NCI-H1436 (cell line): ENCODE measurements at regions not wholly inside any gene's neighbourhood (a gene's known extent, or its start where the extent isn't known, plus 50 kb on each side); places are given as distances from the start of the nearest gene placed in this dataset.

Experiments used
- DNase-seq: peaks from one replicate; lab custom pipeline; 2025; lab: John Stamatoyannopoulos, UW

DNA sequence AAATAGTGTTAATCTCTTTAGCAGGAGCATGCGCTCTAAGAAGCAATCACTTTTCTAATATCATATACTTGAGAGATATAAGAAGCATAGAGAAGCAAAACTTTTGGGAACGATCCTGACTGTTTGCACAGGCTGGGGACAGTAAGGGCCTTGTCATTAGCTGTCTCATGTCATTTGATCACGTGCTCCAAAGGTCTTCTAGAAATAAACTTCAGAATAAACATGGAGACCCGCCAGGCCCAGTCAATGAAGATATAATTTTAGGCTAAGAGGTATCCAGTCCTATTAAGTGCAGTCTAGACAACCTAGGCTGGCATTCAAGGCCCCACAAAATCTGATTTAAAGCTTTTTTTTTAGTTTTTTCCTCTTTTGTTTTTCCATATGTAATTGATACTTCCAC, 111.0 kb upstream of the APC start:
- no peak for DNase-seq

DNA sequence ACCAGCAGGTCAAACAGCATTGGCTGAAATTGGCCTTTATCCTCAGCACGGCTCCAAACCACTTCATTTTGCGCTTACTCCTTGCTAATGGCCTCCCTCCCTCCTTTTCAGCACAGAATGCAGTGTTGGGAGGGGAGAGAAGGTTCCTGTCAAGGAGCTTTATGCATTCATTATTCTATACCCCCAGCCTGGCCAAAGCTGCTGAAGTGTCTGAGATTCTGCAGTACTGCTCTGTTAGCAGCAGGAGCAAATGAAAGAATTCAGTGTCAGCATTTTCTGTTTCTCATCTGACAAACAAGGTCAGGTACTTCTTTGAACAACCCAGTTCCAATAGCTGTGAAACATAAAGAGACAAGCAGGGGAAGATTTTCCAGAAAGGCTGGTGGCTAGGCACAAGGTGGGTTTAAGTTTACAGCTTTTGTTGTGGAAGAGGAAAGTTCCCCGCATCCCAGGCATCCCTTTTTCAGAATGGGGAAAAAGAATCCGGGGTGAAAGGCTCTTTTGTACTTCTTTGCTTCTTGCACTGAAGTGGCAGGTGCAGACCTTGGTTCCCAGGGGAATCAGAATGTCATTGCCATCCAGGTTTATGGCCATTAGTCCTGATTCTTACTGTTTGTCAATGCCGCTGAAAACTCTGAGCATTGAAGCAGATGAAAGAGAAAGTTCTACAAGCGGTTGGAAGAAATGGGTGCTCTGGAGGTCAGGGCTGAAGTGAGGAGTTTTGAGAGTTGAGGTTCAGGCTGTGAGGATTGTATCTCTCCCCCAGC, 109.3 kb upstream of the APC start:
- peak; percentile 73 for DNase-seq

DNA sequence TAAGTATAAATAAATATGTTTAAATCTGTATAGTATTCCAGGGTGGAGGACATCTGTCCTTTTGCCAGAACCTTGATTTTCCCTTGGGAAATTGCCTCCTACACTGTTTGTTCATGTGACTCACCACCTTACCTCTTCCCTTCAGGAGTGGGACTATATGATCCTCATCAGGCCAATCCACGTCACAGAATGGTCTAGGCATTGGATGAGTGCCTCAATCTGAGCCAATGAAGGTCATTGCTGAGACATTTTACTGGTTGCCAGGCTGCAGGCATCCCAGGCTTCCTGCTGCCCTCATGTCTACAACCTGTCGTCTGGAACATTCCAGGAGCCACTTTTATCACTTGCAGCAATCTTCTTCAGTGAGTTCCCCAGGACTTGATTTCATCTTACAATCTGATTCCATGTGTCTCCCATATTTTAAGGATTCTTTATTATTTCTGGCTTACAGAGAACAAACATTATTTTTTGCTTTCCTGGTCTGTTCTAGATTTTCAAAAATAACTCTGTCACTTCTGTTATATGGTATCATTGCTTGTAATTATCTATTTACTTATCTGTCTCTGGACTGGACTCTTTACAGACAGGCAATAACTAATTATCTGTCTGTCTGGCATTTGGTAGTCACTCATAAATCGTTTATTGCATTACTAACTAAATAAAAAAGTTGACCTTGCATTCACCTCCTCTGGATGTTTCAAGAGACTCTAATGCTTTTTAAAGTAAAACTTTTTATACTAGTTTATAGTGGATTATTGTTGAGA, 107.3 kb upstream of the APC start:
- no peak for DNase-seq

- DNase-seq = no peak
Observed at GRCh38 chr5:112634166-112634565, 103.5 kb upstream of the APC start.

GRCh38 chr5:112634796-112635195, 102.9 kb upstream of the APC start:
- no peak for DNase-seq

DNA sequence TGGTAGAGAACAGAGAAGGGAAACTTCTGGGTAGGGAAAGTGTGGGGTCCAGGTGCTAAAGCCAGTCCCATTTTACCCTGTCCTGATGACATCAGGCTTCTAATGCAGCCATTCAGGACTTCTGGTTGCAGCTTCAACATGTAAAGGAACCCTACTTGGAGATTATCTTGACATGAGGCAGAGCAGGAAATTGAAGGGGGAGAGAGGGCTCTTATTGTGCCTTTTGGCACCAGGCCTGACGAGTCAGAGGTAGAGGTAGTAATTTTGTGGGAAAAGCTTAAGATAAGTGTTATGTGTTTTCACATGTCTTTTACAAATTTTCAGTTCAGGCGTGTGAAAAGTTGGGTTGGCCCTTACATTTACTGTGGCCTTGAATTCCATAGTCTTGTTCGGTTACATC, 102.4 kb upstream of the APC start:
- DNase-seq = no peak

- no peak for DNase-seq
Observed at GRCh38 chr5:112635771-112636731, 101.6 kb upstream of the APC start.

DNA sequence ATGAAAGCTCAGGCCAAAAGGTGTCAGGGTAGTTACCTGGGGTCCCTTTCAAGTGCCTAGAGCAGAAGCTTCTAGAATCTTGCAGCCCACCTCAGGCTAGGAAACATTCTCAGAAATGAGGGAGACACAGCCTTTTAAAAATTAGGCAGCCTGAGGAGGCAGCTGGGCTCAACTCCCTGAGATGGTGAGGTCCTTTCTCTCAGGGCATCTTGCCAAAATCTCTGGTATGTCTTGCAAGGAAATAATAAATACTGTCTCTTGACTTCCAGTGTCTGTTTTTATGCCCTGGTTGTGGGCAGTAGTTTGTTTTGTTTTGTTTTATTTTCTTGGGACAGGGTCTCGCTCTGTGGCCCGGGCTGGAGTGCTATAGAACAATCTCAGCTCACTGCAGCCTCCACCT, 100.9 kb upstream of the APC start:
- DNase-seq = no peak

GRCh38 chr5:112637343-112637742, 100.3 kb upstream of the APC start:
- no peak for DNase-seq

GRCh38 chr5:112640546-112640945, 97.1 kb upstream of the APC start:
- no peak for DNase-seq

DNA sequence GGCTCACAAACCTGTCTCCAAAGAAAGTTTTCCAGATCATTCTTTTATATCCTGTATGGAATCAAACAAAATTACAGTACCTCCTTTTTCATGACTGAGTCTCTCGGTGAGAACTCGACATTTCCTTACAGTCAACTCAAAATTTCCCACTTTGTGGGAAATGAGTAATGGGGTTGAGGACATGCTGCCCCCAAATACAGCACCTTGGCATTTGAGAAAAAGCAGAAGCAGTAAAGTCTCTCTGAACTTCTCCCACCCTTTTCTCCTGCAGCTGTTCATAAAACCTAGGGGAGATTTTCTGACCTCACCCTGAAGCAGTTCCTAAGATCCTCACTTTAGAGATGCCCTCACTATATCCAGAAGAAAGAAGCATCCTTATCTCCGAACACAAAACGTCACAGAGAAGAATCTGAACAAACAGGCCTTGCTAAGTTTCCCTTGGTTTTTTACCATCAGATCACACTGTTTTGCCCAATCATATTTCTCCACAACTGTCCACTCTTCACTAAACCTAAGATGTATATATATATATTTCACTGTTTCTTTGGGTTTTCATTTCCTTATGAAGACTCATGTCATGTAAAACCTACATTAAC, 96.1 kb upstream of the APC start:
- DNase-seq = no peak

- no peak for DNase-seq
Observed at GRCh38 chr5:112642885-112643284, 94.8 kb upstream of the APC start.

GRCh38 chr5:112643339-112643971, 94.2 kb upstream of the APC start:
- no peak for DNase-seq

DNA sequence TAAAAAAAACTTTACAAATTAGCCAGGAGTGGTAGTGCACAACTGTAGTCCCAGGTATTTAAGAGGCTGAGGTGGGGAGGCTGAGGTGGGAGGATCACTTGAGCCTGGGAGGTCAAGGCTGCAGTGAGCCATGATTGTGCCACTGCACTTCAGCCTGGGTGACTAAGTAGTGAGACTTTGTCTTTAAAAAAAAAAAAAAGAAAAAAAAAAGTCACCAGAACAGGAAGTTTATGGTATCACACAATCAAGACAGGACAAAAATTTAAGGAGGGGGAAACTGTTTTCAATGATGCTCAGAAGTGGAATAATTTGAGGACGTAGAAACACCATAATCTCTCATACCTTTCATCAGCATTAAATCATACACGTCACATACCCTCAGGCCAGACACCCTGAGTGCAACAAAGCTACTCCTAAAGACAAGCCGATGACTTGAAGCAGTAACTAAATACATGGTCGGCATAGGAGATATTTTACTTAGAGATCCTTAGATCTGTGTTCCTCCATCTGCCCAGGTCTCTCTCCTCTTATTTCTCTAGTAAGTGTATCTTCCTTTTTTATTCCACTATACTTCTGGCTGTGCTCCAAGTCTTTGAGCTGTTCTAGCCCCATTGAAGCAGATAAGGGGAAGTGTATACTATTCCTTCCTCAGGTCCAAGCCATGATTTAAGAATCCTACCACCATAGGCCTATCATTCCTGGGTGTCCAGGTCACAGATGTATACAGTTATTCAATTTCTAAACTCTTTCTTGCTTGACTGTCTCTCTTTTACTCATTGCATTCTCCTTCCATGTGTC, 91.3 kb upstream of the APC start:
- DNase-seq = no peak

DNA sequence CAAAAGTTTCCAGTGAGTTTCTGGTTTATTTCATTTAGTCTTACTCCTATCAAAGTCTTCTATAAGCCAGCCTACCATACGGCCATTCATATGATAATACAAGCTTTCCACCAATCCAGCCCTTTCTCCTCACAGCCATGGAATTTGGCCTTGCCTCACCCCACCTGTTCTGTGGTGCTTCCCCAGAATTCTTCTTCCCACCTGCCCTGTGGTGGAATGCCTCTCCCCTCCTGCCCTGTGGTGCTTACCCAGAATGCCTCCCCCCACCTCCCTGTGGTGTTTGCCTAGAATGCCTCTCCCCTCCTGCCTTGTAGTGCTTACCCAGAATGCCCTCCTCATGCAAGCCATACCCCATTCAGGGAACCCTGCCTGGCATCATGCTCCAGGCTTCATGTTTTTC, 90.3 kb upstream of the APC start:
- no peak for DNase-seq

DNA sequence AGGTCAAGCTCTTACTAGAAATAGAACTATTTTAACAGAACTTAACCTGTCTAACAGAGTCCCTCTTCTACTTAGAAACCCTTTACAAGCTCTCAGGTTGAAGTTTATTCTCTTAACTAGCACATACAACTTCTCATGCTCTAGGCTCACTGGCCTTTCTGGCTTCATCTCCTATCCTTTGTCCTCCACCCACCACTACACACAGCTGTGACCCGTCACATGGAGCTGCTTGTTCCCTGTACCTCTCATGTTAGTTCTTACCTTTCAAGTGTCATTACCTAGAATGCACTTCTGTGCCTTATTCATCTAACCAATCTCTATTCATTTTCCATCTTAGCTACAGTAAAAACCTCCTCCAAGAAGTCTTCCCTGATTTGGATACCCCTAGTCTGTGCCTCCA, 89.4 kb upstream of the APC start:
- DNase-seq = no peak

DNA sequence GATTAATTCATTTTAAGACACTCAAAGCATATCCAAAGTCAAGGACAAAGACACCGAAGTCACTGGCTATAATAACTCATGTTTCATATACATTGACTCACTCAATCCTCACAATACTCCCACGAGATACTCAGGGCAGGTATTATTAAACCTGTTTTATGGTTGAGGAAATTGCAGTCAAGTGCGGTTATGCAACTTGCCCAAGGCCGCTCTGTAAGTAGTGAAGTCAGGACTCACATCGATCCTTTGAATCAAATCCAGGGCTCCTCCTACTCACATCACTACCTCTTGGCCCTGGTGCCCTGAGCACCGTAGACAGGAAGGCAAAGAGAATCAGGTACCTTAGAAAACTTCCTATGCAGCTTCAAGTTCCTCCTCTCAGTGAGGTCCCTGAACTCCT, 87.8 kb upstream of the APC start:
- DNase-seq = peak; percentile 39

DNA sequence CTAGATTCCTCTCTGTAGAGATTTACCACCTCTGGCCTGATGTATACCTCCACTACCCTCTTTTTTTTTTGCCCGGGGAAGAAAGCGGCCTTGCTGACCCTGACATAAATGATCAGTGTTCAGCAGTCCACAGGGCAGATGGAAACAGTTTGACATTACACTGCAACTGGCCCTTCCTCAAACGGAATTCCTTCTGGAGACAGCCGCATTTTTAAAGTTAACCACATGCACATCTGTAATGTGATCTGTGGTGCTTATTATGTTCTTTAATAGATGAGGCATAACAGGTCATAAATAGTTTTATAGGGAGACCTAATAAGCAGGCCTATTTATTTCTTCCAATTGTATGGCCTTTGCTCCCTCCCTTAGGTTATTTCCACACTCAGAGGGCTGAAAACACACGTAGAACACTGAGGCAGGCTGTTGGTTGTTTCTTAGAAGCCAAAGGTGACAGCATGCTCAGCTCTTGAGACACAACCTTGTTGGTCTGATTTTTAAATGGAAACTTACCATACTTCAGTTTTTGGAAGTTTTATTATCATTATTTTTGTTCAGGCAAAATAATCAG, 84.0 kb upstream of the APC start:
- DNase-seq = no peak

- no peak for DNase-seq
Observed at GRCh38 chr5:112655513-112655912, 82.2 kb upstream of the APC start.

DNA sequence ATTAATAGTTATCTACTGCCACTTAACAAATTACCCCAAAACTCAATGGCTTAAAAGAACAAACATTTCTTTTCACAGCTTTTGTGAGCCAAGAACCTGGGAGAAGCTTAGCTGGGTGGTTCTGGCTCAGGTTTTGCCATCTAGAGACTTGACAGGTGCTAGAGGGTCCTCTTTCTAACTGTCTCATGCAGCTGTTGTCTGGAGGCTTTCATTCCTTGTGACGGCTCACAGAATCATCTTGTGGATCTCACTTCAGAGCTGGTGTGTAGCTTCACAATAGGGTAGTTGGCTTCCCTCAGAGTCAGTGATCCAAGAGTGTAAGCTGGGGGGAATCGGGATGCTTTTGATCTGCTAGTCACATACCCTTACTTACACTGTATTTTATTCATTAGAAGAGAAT, 81.2 kb upstream of the APC start:
- no peak for DNase-seq
